NCI-H128 (cell line): ENCODE measurements at regions not wholly inside any gene's neighbourhood (a gene's known extent, or its start where the extent isn't known, plus 50 kb on each side); places are given as distances from the start of the nearest gene placed in this dataset.
"Not testable (repeated sequence)": the region's sequence is repeated elsewhere in the genome, so short reads cannot be mapped to it uniquely, and the experiment has no call there.

Experiments
- DNase-seq: peaks from one replicate; lab custom pipeline; 2025; ENCODE audit not compliant: unreplicated experiment; lab: John Stamatoyannopoulos, UW

- no peak for DNase-seq
These were observed 192.5 kb upstream of the PCDH20 start for GRCh38 chr13:61608138-61608537.

GRCh38 chr13:61600360-61601033 is 184.8 kb upstream of the PCDH20 start:
- DNase-seq = no peak

- no peak for DNase-seq
These were observed 176.8 kb upstream of the PCDH20 start for GRCh38 chr13:61592489-61592888.

GRCh38 chr13:61575973-61576372 is 160.3 kb upstream of the PCDH20 start:
- no peak for DNase-seq

GRCh38 chr13:61563645-61564044 is 148.0 kb upstream of the PCDH20 start:
- DNase-seq = no peak

GRCh38 chr13:61546911-61547310 is 131.3 kb upstream of the PCDH20 start:
- no peak for DNase-seq

- no peak for DNase-seq
These were observed 130.8 kb upstream of the PCDH20 start for GRCh38 chr13:61546413-61546812.

GRCh38 chr13:61536433-61536832 is 120.8 kb upstream of the PCDH20 start:
- no peak for DNase-seq

GRCh38 chr13:61531383-61532065 is 115.9 kb upstream of the PCDH20 start:
- DNase-seq = no peak

GRCh38 chr13:61519214-61519613 is 103.6 kb upstream of the PCDH20 start:
- not testable (repeated sequence) for DNase-seq

- no peak for DNase-seq
These were observed 93.3 kb upstream of the PCDH20 start for GRCh38 chr13:61508936-61509335.

GRCh38 chr13:61500176-61500575 is 84.5 kb upstream of the PCDH20 start:
- no peak for DNase-seq

GRCh38 chr13:61495648-61496047 is 80.0 kb upstream of the PCDH20 start:
- DNase-seq = no peak

GRCh38 chr13:61493556-61493955 is 77.9 kb upstream of the PCDH20 start:
- not testable (repeated sequence) for DNase-seq

GRCh38 chr13:61486496-61486895 is 70.8 kb upstream of the PCDH20 start:
- no peak for DNase-seq

- no peak for DNase-seq
These were observed 69.6 kb upstream of the PCDH20 start for GRCh38 chr13:61485128-61485765.

- DNase-seq = no peak
These were observed 62.0 kb upstream of the PCDH20 start for GRCh38 chr13:61477619-61478018.

- DNase-seq = no peak
These were observed 55.1 kb upstream of the PCDH20 start for GRCh38 chr13:61470786-61471185.

GRCh38 chr13:61466280-61466679 is 50.6 kb upstream of the PCDH20 start:
- DNase-seq = no peak
